WERI-Rb-1 (cell line): ENCODE measurements at regions not wholly inside any gene's neighbourhood (a gene's known extent, or its start where the extent isn't known, plus 50 kb on each side); places are given as distances from the start of the nearest gene placed in this dataset.
"Not testable (repeated sequence)": the region's sequence is repeated elsewhere in the genome, so short reads cannot be mapped to it uniquely, and the experiment has no call there.

Experiments used
- DNase-seq: peaks from one replicate; pipeline ENCODE4 v3.0.0-alpha.2; 2020
- H3K27ac ChIP-seq: fragments of 250-450 bp; sonication (Bioruptor Pico); 2 replicates; pipeline ENCODE4 v1.5.1; 2020; ENCODE audit warnings: mild to moderate bottlenecking, moderate library complexity
- H3K27me3 ChIP-seq: fragments of 250-450 bp; sonication (Bioruptor Pico); 2 replicates; pipeline ENCODE4 v1.5.1; 2021; ENCODE audit warnings: mild to moderate bottlenecking, low read depth, moderate library complexity; ENCODE audit not compliant: insufficient read depth, severe bottlenecking
- H3K36me3 ChIP-seq: fragments of 250-450 bp; sonication (Bioruptor Pico); 2 replicates; pipeline ENCODE4 v1.5.1; 2020; ENCODE audit warnings: mild to moderate bottlenecking, moderate library complexity
- H3K4me3 ChIP-seq: 2 replicates; pipeline ENCODE4 v1.5.1; 2011; ENCODE audit warnings: low read depth, mild to moderate bottlenecking, control low read depth, low read length
- H3K9me3 ChIP-seq: fragments of 250-450 bp; sonication (Bioruptor Pico); 2 replicates; pipeline ENCODE4 v1.5.1; 2021; ENCODE audit warnings: mild to moderate bottlenecking, moderate library complexity; ENCODE audit not compliant: severe bottlenecking
- TF ChIP-seq, protein P1 (sequence below): IDR thresholded peaks from 2 replicates; pipeline ENCODE4 v1.5.1; 2011; ENCODE audit warnings: low read depth, mild to moderate bottlenecking, control low read depth, inconsistent platforms, low read length

GRCh38 chr12:34124608-34125007, 102.3 kb downstream of the ALG10 start:
- TF ChIP-seq, protein P1, sequence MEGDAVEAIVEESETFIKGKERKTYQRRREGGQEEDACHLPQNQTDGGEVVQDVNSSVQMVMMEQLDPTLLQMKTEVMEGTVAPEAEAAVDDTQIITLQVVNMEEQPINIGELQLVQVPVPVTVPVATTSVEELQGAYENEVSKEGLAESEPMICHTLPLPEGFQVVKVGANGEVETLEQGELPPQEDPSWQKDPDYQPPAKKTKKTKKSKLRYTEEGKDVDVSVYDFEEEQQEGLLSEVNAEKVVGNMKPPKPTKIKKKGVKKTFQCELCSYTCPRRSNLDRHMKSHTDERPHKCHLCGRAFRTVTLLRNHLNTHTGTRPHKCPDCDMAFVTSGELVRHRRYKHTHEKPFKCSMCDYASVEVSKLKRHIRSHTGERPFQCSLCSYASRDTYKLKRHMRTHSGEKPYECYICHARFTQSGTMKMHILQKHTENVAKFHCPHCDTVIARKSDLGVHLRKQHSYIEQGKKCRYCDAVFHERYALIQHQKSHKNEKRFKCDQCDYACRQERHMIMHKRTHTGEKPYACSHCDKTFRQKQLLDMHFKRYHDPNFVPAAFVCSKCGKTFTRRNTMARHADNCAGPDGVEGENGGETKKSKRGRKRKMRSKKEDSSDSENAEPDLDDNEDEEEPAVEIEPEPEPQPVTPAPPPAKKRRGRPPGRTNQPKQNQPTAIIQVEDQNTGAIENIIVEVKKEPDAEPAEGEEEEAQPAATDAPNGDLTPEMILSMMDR: no peak
- no peak overlapping the region for H3K27ac ChIP-seq
- DNase-seq: no peak

GRCh38 chr12:34126239-34126641, 103.9 kb downstream of the ALG10 start:
- no peak overlapping the region for H3K4me3 ChIP-seq
- peaks cover 43% of the 10 kb centered on the region for H3K27me3 ChIP-seq
- no peaks in the 10 kb centered on the region for H3K36me3 ChIP-seq
- no peak overlapping the region for H3K27ac ChIP-seq
- DNase-seq: no peak
- TF ChIP-seq, protein P1: no peak
- no peaks in the 10 kb centered on the region for H3K9me3 ChIP-seq

More at GRCh38 chr12:34124608-34125007, 102.3 kb downstream of the ALG10 start:
- H3K36me3 ChIP-seq: no peaks in the 10 kb centered on the region
- H3K9me3 ChIP-seq: no peaks in the 10 kb centered on the region
- no peak overlapping the region for H3K4me3 ChIP-seq
- peaks cover 45% of the 10 kb centered on the region for H3K27me3 ChIP-seq

- no peak for DNase-seq
- no peak overlapping the region for H3K4me3 ChIP-seq
- H3K27ac ChIP-seq: no peak overlapping the region
- TF ChIP-seq, protein P1: no peak
- H3K36me3 ChIP-seq: no peaks in the 10 kb centered on the region
- no peaks in the 10 kb centered on the region for H3K9me3 ChIP-seq
- peaks cover 37% of the 10 kb centered on the region for H3K27me3 ChIP-seq
Observed at GRCh38 chr12:34126805-34127204, 104.5 kb downstream of the ALG10 start.

DNA sequence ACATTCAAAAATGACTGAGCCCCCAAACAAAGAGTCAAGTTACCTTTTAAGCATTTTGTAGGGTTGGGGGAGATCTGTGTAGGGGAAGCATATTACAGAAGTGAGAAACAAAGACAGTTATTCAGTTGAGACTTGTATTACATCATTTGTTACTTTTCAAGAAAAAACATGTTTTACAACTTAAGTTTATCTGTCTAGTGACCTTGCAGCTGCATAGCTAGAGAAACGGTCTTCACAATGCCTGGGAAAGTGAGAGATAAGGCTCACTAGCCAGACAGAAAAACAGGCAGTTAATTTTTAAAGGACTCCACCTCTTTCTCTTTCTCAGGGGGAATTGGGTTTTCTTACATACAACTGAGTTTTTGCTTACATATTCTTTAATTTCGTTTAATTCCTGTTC, 105.1 kb downstream of the ALG10 start:
- peaks cover 34% of the 10 kb centered on the region for H3K27me3 ChIP-seq
- not testable (repeated sequence) for DNase-seq, H3K4me3 ChIP-seq

GRCh38 chr12:34142430-34142829, 120.1 kb downstream of the ALG10 start:
- TF ChIP-seq, protein P1: no peak
- Histone ChIP-seq H3K4me3 (no peak overlapping the region), H3K36me3 (no peaks in the 10 kb centered on the region), H3K27ac (no peak overlapping the region), H3K27me3 (peaks cover 6% of the 10 kb centered on the region), H3K9me3 (no peaks in the 10 kb centered on the region)
- DNase-seq: no peak

More for the DNA sequence above, 105.1 kb downstream of the ALG10 start:
- not testable (repeated sequence) for H3K36me3 ChIP-seq, H3K27ac ChIP-seq, H3K9me3 ChIP-seq

DNA sequence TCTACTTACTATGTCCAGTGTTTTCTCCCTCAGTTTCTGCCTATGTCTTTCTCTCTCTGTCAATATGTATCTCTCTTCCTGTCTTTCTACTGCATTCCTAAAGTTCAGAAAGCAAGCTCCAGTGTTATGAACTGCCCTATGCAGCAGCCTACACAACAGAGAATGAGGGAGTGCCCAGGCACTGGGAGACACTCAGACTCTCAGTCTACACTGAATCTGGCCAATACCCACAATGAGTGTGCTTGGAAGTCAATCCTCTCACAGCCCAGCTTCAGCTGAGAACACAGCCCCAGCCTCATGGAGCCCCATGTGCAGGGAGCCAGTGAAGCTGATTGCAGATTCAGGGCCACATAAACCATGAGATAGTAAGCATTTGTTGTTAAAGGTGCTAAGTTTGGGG, 128.7 kb downstream of the ALG10 start:
- Histone ChIP-seq H3K4me3 (no peak overlapping the region), H3K27ac (no peak overlapping the region), H3K27me3 (peaks cover 23% of the 10 kb centered on the region), H3K9me3 (no peaks in the 10 kb centered on the region), H3K36me3 (no peaks in the 10 kb centered on the region)
- DNase-seq: no peak
- TF ChIP-seq, protein P1: no peak
